DMS 273 treated with DMSO at 0.1 percent for 48 hours (cell line): ENCODE measurements at regions not wholly inside any gene's neighbourhood (a gene's known extent, or its start where the extent isn't known, plus 50 kb on each side); places are given as distances from the start of the nearest gene placed in this dataset.
"Not testable (repeated sequence)": the region's sequence is repeated elsewhere in the genome, so short reads cannot be mapped to it uniquely, and the experiment has no call there.

ENCODE experiments used
- DNase-seq: peaks from one replicate; lab custom pipeline; 2025; lab: John Stamatoyannopoulos, UW

DNA sequence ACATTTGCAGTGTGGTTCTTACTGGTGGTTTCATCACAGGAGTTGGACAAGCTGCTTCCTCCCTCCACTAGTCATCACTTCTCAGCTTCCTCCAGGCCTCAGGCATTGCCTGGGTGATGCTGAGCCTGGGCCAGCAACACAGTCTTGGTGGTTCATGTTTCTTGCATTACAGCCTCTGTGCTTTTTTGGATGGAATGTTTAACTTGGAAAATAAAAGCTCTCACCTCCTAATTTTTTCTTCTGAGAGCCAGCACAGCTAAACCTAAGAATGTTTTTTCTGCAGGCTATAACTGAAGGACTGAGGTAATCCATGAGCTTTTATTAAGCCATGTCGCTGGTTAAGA lies 66.1 kb upstream of the RHOU start:
- DNase-seq: no peak

DNA sequence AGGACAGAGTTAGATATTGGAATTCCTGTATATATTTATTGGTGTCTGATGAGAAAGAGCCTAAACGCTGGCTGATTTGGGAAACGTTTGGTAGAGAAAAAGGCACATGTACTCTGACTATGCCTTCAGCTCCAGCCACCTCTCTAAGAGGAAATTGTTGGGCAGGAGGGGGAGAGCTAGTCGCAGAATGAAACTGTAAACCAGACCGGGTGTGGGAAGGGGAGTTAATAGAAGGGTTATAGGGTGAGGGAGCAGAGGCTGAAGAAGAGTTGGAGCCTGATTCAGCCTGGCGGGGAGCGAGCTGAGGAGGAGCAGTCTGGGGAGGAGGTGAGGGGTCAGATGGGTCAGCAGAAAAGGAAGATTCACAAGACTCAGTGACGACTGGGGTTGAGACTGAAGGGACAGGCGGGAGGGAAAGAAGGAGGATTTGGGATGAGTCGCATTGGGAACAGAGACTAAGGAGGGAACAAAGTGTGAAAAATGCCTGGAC lies 54.2 kb upstream of the RHOU start:
- not testable (repeated sequence) for DNase-seq

DNA sequence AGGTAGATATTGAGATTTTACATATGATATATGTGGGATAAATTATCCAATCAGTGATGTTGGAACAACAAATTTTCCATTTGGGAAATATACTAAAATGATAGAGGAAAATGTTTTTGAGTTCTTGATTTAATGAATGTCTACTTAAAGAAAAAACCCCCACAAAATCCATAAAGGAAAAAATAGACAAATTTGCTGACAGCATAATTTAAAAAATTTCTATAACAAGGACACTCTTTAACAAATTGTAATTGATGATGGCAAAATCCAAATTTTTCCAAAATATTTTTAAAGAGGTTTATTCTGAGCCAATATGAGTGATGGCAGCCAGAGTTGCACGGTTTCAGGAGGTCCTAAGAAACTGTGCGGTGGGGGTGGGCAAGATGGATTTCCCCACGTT lies 51.9 kb upstream of the RHOU start:
- DNase-seq: no peak

DNA sequence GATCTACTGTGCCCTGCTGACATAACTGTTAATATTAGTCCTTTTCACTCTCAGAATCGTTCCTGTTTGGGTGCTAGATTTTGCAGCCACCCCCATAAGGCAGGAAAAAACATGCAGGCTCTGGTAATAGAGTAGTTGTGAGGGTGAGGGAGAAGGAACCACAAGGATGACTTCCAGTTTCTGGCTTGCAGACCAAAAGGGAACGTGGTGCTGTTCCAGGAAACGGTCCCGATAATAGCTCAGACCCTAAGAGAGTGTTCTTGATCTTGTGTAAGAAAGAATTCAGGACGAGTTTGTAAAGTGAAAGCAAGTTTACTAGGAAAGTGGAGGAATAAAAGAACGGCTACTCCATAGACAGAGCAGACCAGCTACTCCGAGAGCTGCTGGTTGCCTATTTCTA lies 50.7 kb upstream of the RHOU start:
- DNase-seq: no peak

DNA sequence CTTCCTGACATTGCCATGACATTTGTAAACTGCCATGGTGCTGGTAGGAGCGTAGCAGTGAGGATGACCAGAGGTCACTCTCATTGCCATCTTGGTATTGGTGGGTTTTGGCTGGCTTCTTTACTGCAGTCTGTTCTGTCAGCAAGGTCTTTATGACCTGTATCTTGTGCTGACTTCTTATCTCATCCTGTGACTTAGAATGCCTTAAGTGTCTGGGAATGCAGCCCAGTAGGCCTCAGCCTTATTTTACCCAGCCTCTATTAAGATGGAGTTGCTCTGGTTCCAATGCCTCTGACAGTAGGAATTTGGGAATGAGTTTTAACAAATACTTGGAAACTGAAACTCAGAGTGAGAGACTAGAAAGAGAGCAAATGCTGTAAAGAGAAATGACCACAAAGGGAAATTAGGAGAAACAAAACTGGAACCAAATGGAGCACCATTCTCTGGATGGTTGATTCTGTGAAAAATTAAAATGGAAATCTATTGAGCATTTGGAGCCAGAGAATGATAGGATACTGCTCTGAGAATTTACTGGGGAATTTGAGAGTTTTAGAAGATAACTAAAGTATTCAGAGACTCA lies 50.1 kb upstream of the RHOU start:
- no peak for DNase-seq
